ENCODE measurements at regions not wholly inside any gene's neighbourhood (a gene's known extent, or its start where the extent isn't known, plus 50 kb on each side); places are given as distances from the start of the nearest gene placed in this dataset.

- H3K4me3 ChIP-seq (IDR thresholded peaks at IDR 0.05; ENCODE audit: insufficient read depth, low read depth, low read length) = no peak overlapping the region
Observed at GRCh38 chr5:129377504-129377903, 82.6 kb upstream of the ADAMTS19 start.

GRCh38 chr5:129378961-129379360, 81.1 kb upstream of the ADAMTS19 start:
- Histone ChIP-seq H3K79me2 (ENCODE audit: insufficient read depth, low read depth) (no peaks in the 10 kb centered on the region), H3K9ac (no peak overlapping the region), H2AFZ (ENCODE audit: low read depth) (peak overlapping the region; percentile 23; the same call in 1 of the 2 replicates), H4K20me1 (ENCODE audit: insufficient read depth) (no peaks in the 10 kb centered on the region), H3K4me1 (ENCODE audit: low read depth, poor library complexity, severe bottlenecking) (peaks cover 52% of the 10 kb centered on the region), H3K4me3 (IDR thresholded peaks at IDR 0.05; ENCODE audit: insufficient read depth, low read depth, low read length) (no peak overlapping the region), H3K27me3 (ENCODE audit: insufficient read depth, low read depth) (no peaks in the 10 kb centered on the region), H3K36me3 (ENCODE audit: insufficient read depth) (no peaks in the 10 kb centered on the region), H3K27ac (peak overlapping the region; percentile 61), H3K4me2 (peak overlapping the region; percentile 77)
- TF ChIP-seq, protein P1, sequence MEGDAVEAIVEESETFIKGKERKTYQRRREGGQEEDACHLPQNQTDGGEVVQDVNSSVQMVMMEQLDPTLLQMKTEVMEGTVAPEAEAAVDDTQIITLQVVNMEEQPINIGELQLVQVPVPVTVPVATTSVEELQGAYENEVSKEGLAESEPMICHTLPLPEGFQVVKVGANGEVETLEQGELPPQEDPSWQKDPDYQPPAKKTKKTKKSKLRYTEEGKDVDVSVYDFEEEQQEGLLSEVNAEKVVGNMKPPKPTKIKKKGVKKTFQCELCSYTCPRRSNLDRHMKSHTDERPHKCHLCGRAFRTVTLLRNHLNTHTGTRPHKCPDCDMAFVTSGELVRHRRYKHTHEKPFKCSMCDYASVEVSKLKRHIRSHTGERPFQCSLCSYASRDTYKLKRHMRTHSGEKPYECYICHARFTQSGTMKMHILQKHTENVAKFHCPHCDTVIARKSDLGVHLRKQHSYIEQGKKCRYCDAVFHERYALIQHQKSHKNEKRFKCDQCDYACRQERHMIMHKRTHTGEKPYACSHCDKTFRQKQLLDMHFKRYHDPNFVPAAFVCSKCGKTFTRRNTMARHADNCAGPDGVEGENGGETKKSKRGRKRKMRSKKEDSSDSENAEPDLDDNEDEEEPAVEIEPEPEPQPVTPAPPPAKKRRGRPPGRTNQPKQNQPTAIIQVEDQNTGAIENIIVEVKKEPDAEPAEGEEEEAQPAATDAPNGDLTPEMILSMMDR (conservative IDR thresholded peaks at IDR 0.05; ENCODE audit: low read depth, low read length) = no peak

More at GRCh38 chr5:129377504-129377903, 82.6 kb upstream of the ADAMTS19 start:
- peak overlapping the region; percentile 77 for H3K4me2 ChIP-seq
- TF ChIP-seq, protein P1 (conservative IDR thresholded peaks at IDR 0.05; ENCODE audit: low read depth, low read length) = no peak
- peak overlapping the region; percentile 61 for H3K27ac ChIP-seq
- peaks cover 52% of the 10 kb centered on the region for H3K4me1 ChIP-seq (ENCODE audit: low read depth, poor library complexity, severe bottlenecking)
- no peaks in the 10 kb centered on the region for H3K79me2 ChIP-seq (ENCODE audit: insufficient read depth, low read depth)
- no peaks in the 10 kb centered on the region for H3K27me3 ChIP-seq (ENCODE audit: insufficient read depth, low read depth)
- H3K9ac ChIP-seq = no peak overlapping the region
- H2AFZ ChIP-seq (ENCODE audit: low read depth) = no peak overlapping the region
- H3K36me3 ChIP-seq (ENCODE audit: insufficient read depth) = no peaks in the 10 kb centered on the region
- H4K20me1 ChIP-seq (ENCODE audit: insufficient read depth) = no peaks in the 10 kb centered on the region

DNA sequence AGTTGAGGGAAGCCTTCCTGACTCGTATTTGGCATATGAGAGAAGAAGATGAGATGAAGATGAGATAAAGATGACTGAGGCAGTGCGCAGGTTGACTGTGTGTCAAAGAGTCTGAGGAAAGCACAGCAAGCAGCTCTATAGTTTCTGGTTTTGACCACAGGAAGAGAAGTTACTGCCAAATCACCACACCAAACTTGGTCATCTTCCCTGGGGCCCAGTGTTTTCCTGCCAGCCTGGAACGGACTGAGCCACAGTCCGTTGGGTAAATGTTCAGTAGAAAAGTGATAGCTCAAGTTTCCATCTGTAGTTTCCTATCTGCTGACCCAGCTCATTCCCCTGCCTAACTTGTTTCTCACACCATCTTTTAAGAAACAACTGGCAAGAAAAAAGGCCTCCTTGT, 80.7 kb upstream of the ADAMTS19 start:
- TF ChIP-seq, protein P1 (conservative IDR thresholded peaks at IDR 0.05; ENCODE audit: low read depth, low read length) = no peak
- Histone ChIP-seq H3K36me3 (ENCODE audit: insufficient read depth) (no peaks in the 10 kb centered on the region), H3K79me2 (ENCODE audit: insufficient read depth, low read depth) (no peaks in the 10 kb centered on the region), H3K27ac (peak overlapping the region; percentile 61), H3K4me3 (IDR thresholded peaks at IDR 0.05; ENCODE audit: insufficient read depth, low read depth, low read length) (no peak overlapping the region), H3K27me3 (ENCODE audit: insufficient read depth, low read depth) (no peaks in the 10 kb centered on the region), H2AFZ (ENCODE audit: low read depth) (peak overlapping the region; percentile 23; the same call in 1 of the 2 replicates), H3K9ac (no peak overlapping the region), H4K20me1 (ENCODE audit: insufficient read depth) (no peaks in the 10 kb centered on the region), H3K4me1 (ENCODE audit: low read depth, poor library complexity, severe bottlenecking) (peaks cover 52% of the 10 kb centered on the region), H3K4me2 (peak overlapping the region; percentile 77)

DNA sequence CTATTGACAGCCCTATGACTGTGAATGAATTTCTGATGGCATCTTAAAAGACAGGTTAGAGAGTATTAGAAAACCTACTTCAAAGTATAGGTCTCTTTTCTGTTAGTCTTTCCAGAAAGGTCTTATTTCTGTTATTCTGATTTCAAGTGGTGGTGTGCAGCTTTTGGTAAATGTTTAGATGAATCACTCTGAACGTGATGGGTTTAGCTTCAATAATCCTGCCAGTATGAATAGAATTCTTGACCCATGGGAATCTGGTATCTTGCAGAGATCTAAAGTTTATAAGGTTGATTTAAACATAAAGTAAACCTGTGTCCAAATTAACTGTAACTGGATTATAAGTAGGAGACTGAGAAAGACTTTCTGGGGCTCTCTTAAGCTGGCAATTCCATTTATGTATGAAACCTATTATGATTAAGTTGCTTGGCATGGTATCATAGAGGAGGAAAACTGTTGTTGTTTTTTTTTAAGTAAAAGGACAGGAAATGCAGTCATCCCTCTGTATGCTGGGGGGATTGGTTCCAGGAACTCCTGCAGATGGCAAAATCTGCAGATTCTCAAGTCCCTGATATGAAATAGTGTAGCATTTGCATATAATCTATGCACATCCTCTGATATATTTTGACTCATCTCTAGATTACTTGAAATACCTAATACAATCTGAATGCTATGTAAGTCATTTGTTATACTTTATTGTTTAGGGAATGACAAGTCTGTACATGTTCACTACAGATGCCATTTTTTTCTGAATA, 77.0 kb upstream of the ADAMTS19 start:
- Histone ChIP-seq H3K27ac (no peak overlapping the region), H3K9ac (no peak overlapping the region), H3K27me3 (ENCODE audit: insufficient read depth, low read depth) (no peaks in the 10 kb centered on the region), H3K4me3 (IDR thresholded peaks at IDR 0.05; ENCODE audit: insufficient read depth, low read depth, low read length) (no peak overlapping the region), H4K20me1 (ENCODE audit: insufficient read depth) (no peaks in the 10 kb centered on the region), H3K4me1 (ENCODE audit: low read depth, poor library complexity, severe bottlenecking) (peaks cover 28% of the 10 kb centered on the region), H2AFZ (ENCODE audit: low read depth) (no peak overlapping the region), H3K79me2 (ENCODE audit: insufficient read depth, low read depth) (no peaks in the 10 kb centered on the region), H3K4me2 (no peak overlapping the region), H3K36me3 (ENCODE audit: insufficient read depth) (no peaks in the 10 kb centered on the region)
- TF ChIP-seq, protein P1 (conservative IDR thresholded peaks at IDR 0.05; ENCODE audit: low read depth, low read length) = no peak

All from KMS-11 (cell line).